Fibroblast of the aortic adventitia (primary cell): ENCODE measurements at regions not wholly inside any gene's neighbourhood (a gene's known extent, or its start where the extent isn't known, plus 50 kb on each side); places are given as distances from the start of the nearest gene placed in this dataset.

Experiments used
- DNase-seq: peaks from one replicate; pipeline ENCODE4 v3.0.0-alpha.2; 2010; ENCODE audit warnings: low read depth
- H3K4me3 ChIP-seq: 2 replicates; pipeline ENCODE4 v1.5.1; 2011; ENCODE audit warnings: low read depth, mild to moderate bottlenecking, control low read depth, low read length, moderate library complexity
- CTCF ChIP-seq: IDR thresholded peaks from 2 replicates; pipeline ENCODE4 v1.5.1; 2011; ENCODE audit warnings: mild to moderate bottlenecking, low read length, control low read depth, inconsistent platforms; ENCODE audit not compliant: insufficient read depth

GRCh38 chr19:27762933-27763332 lies 1450.0 kb downstream of the UQCRFS1 start:
- TF ChIP-seq CTCF: no peak
- no peak for DNase-seq
- H3K4me3 ChIP-seq: no peak overlapping the region

DNA sequence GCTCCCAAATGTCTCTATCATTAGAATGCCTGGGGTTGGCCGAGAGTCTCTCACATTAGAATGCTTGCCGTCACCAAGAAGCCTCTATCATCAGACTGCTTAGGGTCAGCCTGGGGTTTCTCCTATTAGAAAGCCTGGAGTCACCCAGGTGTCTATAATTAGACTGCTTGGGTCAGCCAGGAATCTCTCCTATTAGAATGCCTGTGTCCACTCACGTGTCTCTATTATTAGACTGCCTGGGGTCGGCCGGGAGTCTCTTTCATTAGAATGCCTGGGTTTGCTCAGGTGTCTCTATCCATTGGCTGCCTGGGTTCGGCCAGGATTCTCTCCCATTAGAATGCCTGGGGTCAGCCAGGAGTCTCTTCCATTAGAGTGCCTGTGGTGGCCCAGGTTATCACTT lies 1453.1 kb downstream of the UQCRFS1 start:
- DNase-seq: no peak
- no peak for TF ChIP-seq CTCF
- H3K4me3 ChIP-seq: no peak overlapping the region

GRCh38 chr19:27758626-27759505 lies 1454.1 kb downstream of the UQCRFS1 start:
- no peak for TF ChIP-seq CTCF
- no peak overlapping the region for H3K4me3 ChIP-seq

GRCh38 chr19:27754700-27755099 lies 1458.3 kb downstream of the UQCRFS1 start:
- H3K4me3 ChIP-seq: no peak overlapping the region
- TF ChIP-seq CTCF: no peak

More at GRCh38 chr19:27758626-27759505, 1454.1 kb downstream of the UQCRFS1 start:
- DNase-seq: no peak

GRCh38 chr19:27753622-27754021 lies 1459.3 kb downstream of the UQCRFS1 start:
- DNase-seq: no peak
- H3K4me3 ChIP-seq: no peak overlapping the region
- TF ChIP-seq CTCF: no peak

More at GRCh38 chr19:27754700-27755099, 1458.3 kb downstream of the UQCRFS1 start:
- DNase-seq: no peak

DNA sequence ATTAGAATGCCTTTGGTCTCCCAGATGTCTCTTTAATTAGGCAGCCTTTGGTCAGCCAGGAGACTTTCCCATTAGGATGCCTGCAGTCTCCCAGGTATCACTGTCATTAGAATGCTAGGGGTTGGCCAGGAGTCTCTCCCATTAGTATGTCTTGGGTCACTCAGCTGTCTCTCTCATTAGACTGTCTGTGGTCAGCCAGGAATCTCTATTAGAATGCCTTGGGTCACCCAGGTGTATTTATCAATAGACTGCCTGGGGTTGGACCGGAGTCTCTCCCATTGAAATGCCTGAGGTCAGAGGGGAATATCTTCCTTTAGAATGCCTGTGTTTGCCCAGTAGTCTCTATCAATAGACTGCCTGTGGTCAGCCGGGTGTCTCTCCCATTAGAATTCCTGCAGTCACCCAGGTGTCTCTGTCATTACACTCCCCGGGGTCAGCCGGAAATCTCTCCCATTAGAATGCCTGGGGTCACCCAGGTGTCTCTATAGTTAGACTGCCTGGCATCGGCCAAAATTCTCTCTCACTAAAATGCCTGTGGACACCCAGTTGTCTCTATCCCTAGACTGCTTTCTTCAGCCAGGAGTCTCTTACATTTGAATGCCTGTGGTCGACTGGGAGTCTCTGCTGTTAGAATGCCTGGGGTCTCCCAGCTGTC lies 1460.3 kb downstream of the UQCRFS1 start:
- no peak for TF ChIP-seq CTCF
- H3K4me3 ChIP-seq: no peak overlapping the region

More for the DNA sequence above, 1460.3 kb downstream of the UQCRFS1 start:
- no peak for DNase-seq
